ENCODE measurements at regions not wholly inside any gene's neighbourhood (a gene's known extent, or its start where the extent isn't known, plus 50 kb on each side); places are given as distances from the start of the nearest gene placed in this dataset.

- H3K14ac ChIP-seq (replicated peaks; ENCODE audit: low read depth, low read length) = no peak overlapping the region
- in situ Hi-C loops (cut with MboI; ENCODE audit: low sequenced_read_pairs) = no loop called here
- no TSS peak for BruUV-seq (replicated peaks)
These were observed 117.6 kb downstream of the CARTPT start for GRCh38 chr5:71836559-71837112.

More at GRCh38 chr5:71836559-71837112, 117.6 kb downstream of the CARTPT start:
- no peaks in the 10 kb centered on the region for H3K9me1 ChIP-seq (ENCODE audit: insufficient read depth, low read length)
- H4K5ac ChIP-seq (ENCODE audit: low read depth, low read length) = no peak overlapping the region
- no peaks in the 10 kb centered on the region for H3K4me1 ChIP-seq (ENCODE audit: control insufficient read depth, insufficient read depth, low read length)
- TF ChIP-seq, protein P1, sequence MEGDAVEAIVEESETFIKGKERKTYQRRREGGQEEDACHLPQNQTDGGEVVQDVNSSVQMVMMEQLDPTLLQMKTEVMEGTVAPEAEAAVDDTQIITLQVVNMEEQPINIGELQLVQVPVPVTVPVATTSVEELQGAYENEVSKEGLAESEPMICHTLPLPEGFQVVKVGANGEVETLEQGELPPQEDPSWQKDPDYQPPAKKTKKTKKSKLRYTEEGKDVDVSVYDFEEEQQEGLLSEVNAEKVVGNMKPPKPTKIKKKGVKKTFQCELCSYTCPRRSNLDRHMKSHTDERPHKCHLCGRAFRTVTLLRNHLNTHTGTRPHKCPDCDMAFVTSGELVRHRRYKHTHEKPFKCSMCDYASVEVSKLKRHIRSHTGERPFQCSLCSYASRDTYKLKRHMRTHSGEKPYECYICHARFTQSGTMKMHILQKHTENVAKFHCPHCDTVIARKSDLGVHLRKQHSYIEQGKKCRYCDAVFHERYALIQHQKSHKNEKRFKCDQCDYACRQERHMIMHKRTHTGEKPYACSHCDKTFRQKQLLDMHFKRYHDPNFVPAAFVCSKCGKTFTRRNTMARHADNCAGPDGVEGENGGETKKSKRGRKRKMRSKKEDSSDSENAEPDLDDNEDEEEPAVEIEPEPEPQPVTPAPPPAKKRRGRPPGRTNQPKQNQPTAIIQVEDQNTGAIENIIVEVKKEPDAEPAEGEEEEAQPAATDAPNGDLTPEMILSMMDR (conservative IDR thresholded peaks at IDR 0.05; ENCODE audit: low read depth, low read length) = no peak
- TF ChIP-seq, protein P2, sequence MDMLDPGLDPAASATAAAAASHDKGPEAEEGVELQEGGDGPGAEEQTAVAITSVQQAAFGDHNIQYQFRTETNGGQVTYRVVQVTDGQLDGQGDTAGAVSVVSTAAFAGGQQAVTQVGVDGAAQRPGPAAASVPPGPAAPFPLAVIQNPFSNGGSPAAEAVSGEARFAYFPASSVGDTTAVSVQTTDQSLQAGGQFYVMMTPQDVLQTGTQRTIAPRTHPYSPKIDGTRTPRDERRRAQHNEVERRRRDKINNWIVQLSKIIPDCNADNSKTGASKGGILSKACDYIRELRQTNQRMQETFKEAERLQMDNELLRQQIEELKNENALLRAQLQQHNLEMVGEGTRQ (IDR thresholded peaks at IDR 0.05; ENCODE audit: low read depth, low read length) = no peak
- no peak for TF ChIP-seq RAD21 (IDR thresholded peaks at IDR 0.05; ENCODE audit: low read length)
- TF ChIP-seq FOS (IDR thresholded peaks at IDR 0.05; ENCODE audit: low read depth, low read length) = no peak
- no peak for TF ChIP-seq POLR2A (IDR thresholded peaks at IDR 0.05; ENCODE audit: low read depth, low read length)
- TF ChIP-seq CEBPB (IDR thresholded peaks at IDR 0.05; ENCODE audit: low read depth, low read length) = no peak
- TF ChIP-seq NFE2L2 (IDR thresholded peaks at IDR 0.05; ENCODE audit: low read depth, low read length) = no peak
- no peak for TF ChIP-seq BHLHE40 (IDR thresholded peaks at IDR 0.05; ENCODE audit: low read depth, low read length)
- no peak for TF ChIP-seq RFX5 (IDR thresholded peaks at IDR 0.05; ENCODE audit: low read depth, low read length)
- no peak for TF ChIP-seq MXI1 (IDR thresholded peaks at IDR 0.05; ENCODE audit: borderline replicate concordance, low read depth, low read length)
- no peak for TF ChIP-seq ELK1 (IDR thresholded peaks at IDR 0.05; ENCODE audit: borderline replicate concordance, low read depth, low read length)
- no peak for TF ChIP-seq CHD1 (IDR thresholded peaks at IDR 0.05; ENCODE audit: low read depth, low read length)
- 83% methylated on average over 1 of the region's 5 CpGs; no CpG with 5 or more reads in 1 of the 2 experiments for WGBS, 2 experiments (ENCODE audit: extremely low coverage in 2 of 2, insufficient read length in 1 of 2)
- no peak overlapping the region for H3K9ac ChIP-seq (ENCODE audit: low read depth, low read length)
- H3K4ac ChIP-seq (ENCODE audit: low read depth, low read length) = no peak overlapping the region
- no peaks in the 10 kb centered on the region for H3K79me1 ChIP-seq (ENCODE audit: low read depth in 1 of 2, low read length in 2 of 2)
- H3K27me3 ChIP-seq (ENCODE audit: control insufficient read depth, insufficient read depth, low read length) = peaks cover 5% of the 10 kb centered on the region
- no peak overlapping the region for H2AFZ ChIP-seq (replicated peaks; ENCODE audit: low read length, poor library complexity)
- POLR2A ChIA-PET (ENCODE audit: unreplicated experiment) = no interaction called here
- H3K56ac ChIP-seq (ENCODE audit: extremely low read depth, insufficient read depth, low read length) = no peak overlapping the region
- H4K91ac ChIP-seq (ENCODE audit: insufficient read depth, low read depth, low read length) = no peak overlapping the region
- no peaks in the 10 kb centered on the region for H4K20me1 ChIP-seq (ENCODE audit: insufficient read depth, low read length)
- no peak overlapping the region for H2BK120ac ChIP-seq (ENCODE audit: low read depth, low read length)
- H3K36me3 ChIP-seq (ENCODE audit: control insufficient read depth, insufficient read depth, low read length) = no peaks in the 10 kb centered on the region
- DNase-seq = no peak
- H2BK5ac ChIP-seq (ENCODE audit: low read depth, low read length, poor library complexity, severe bottlenecking) = no peak overlapping the region
- no peak overlapping the region for H3K4me2 ChIP-seq (ENCODE audit: low read depth, low read length)
- H3K4me3 ChIP-seq (ENCODE audit: insufficient read depth, low read depth, low read length) = no peak overlapping the region
- no peak overlapping the region for H3K27ac ChIP-seq (ENCODE audit: insufficient read depth, low read length)
- no peak overlapping the region for H3K23ac ChIP-seq (ENCODE audit: low read depth, low read length)
- peaks cover 3% of the 10 kb centered on the region; the same call in 1 of the 2 replicates for H3K9me3 ChIP-seq (ENCODE audit: control insufficient read depth, insufficient read depth, low read length)
- H2BK20ac ChIP-seq (ENCODE audit: low read depth, low read length) = no peak overlapping the region
- H2BK15ac ChIP-seq (ENCODE audit: low read depth, low read length) = no peak overlapping the region
- ATAC-seq (ENCODE audit: low read depth) = no peak
- CTCF ChIA-PET = interaction anchor here (1.2 kb wide), 1 partner anchor 19 kb away, joined by 3 read pairs; no protein-coding TSS in a partner anchor
- intact Hi-C loops (cut with micrococcal nuclease) (no loop called here), dilution Hi-C loops (cut with HindIII; ENCODE audit: low sequenced_read_pairs, unreplicated experiment) (no loop called here)
- H2AK9ac ChIP-seq (replicated peaks; ENCODE audit: low read depth, low read length, poor library complexity) = no peak overlapping the region
- no peak overlapping the region for H4K8ac ChIP-seq (ENCODE audit: low read depth in 2 of 2, low read length in 2 of 2)
- no peak overlapping the region for H3K18ac ChIP-seq (ENCODE audit: low read depth, low read length)
- H2AK5ac ChIP-seq (ENCODE audit: low read depth, low read length) = no peak overlapping the region

Data from IMR-90 (cell line).